Activated T-helper 1 cell treated with anti-CD3 and anti-CD28 coated beads, Interleukin-12 subunit alpha, Interleukin-12 subunit beta, Interleukin-2, Interleukin-4 antibody, amounts not matched to agents 30 ng/mL and 10 ng/mL and 1 ng/mL, durations not matched to agents 14 hours and 24 hours and 36 hours (primary cell): ENCODE measurements at regions not wholly inside any gene's neighbourhood (a gene's known extent, or its start where the extent isn't known, plus 50 kb on each side); places are given as distances from the start of the nearest gene placed in this dataset.

Experiments
- DNase-seq: peaks from one replicate; pipeline ENCODE4 v3.0.0; 2021; ENCODE audit warnings: low spot score
- H3K27ac Mint-ChIP-seq: one replicate; pipeline ENCODE4 v1.8.0; 2021; ENCODE audit warnings: mild to moderate bottlenecking, mixed read lengths
- H3K27me3 Mint-ChIP-seq: one replicate; pipeline ENCODE4 v1.8.0; 2022; ENCODE audit warnings: mild to moderate bottlenecking, moderate library complexity, mixed read lengths; ENCODE audit not compliant: insufficient read depth
- H3K36me3 Mint-ChIP-seq: one replicate; pipeline ENCODE4 v1.8.0; 2021; ENCODE audit warnings: low read depth, mixed read lengths
- H3K4me1 Mint-ChIP-seq: one replicate; pipeline ENCODE4 v1.8.0; 2021; ENCODE audit warnings: low read depth, mixed read lengths
- H3K4me3 Mint-ChIP-seq: one replicate; pipeline ENCODE4 v1.8.0; 2021; ENCODE audit warnings: mild to moderate bottlenecking, moderate library complexity, mixed read lengths
- H3K9me3 Mint-ChIP-seq: one replicate; pipeline ENCODE4 v1.8.0; 2021; ENCODE audit warnings: mixed read lengths
- intact Hi-C: fragments of 100-400 bp; cut with micrococcal nuclease; formaldehyde crosslinking; loops from one replicate; pipeline ENCODE4 v1.15.1; 2024

DNA sequence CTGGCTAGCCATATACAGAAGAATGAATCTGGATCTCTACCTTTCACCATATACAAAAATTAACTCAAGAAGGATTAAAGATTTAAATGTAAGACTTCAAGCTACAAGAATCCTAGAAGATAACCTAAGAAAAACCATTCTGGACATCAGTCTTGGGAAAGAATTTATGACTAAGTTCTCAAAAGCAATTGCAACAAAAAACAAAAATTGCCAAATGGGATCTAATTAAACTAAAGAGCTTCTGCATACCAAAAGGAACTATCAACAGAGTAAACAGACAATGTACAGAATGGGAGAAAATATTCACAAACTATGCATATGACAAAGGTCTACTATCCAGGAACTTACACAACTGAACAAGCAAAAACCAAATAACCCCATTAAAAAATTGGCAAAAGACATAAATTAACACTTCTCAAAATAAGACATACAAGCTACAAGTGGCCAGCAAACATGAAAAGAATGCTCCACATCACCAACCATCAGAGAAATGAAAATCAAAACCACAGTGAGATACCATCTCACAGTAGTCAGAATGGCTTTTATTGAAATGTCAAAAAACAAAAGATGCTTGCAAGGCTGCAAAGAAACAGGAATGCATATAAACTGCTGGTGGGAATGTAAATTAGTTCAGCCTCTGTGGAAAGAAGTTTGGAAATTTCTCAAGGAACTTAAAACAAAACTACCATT, 66.8 kb upstream of the RSPO3 start:
- Mint-ChIP-seq H3K4me3 (no peak overlapping the region), H3K36me3 (no peaks in the 10 kb centered on the region), H3K27me3 (no peaks in the 10 kb centered on the region), H3K9me3 (peaks cover 6% of the 10 kb centered on the region), H3K27ac (no peak overlapping the region), H3K4me1 (no peaks in the 10 kb centered on the region)
- DNase-seq: no peak
- intact Hi-C loops: no loop called here

DNA sequence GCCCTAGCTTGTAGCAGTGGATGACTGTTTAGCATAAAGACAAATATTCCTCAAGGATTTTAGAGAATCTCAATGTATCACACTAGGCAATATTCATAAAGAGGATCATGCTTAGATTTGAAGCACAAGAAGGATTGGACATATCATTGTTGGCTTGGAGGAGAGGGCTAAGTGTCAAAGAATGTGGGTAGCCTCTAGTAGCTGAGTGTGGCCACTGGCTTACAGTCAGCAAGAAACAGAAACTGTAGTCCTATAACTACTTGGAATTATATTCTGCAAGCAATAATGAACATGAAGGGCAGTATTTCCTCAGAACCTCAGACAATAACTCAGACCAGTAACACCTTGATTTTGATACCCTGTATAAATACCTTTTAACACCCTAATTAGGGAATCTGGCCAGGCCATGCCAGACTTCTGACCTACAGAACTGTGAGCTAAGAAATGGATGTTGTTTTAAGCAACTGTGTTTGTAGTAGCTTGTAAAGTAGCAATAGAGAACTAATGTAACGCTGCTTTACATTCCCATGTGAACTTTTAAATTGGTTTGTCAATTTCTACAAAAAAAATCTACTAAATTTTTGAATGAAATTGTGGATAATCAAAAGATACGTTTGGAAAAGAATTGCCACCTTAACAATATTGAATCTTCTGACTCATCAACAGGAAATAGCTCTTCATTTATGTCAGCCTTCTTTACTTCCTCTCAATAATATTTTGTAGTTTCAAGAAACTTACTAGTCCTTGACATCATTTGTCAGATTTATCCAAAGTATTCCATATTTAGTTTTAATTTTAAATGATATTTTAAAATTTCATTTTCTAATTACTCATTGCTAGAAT, 65.2 kb upstream of the RSPO3 start:
- Mint-ChIP-seq H3K9me3 (peaks cover 6% of the 10 kb centered on the region), H3K36me3 (no peaks in the 10 kb centered on the region), H3K4me1 (no peaks in the 10 kb centered on the region), H3K27me3 (no peaks in the 10 kb centered on the region), H3K4me3 (no peak overlapping the region), H3K27ac (no peak overlapping the region)
- intact Hi-C loops: no loop called here
- DNase-seq: no peak

DNA sequence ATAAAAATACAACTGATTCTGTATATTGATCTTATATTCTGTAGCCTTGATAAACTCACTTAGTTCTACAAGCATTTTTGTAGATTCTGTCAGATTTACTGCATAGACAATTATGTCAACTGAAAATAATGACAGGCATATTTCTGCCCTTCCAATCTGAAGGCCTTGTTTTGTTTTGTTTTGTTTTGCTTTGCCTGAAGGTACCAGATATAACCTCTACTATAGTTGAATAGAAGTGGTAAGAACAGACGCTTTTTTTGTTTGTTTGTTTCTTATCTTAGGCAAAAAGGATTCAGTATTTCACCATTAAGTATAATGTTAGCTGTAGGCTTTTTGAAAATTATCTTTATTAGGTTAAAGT, 64.6 kb upstream of the RSPO3 start:
- Mint-ChIP-seq H3K27ac (no peak overlapping the region), H3K9me3 (peaks cover 6% of the 10 kb centered on the region), H3K4me3 (no peak overlapping the region), H3K36me3 (no peaks in the 10 kb centered on the region), H3K27me3 (no peaks in the 10 kb centered on the region), H3K4me1 (no peaks in the 10 kb centered on the region)
- DNase-seq: no peak
- intact Hi-C loops: no loop called here

DNA sequence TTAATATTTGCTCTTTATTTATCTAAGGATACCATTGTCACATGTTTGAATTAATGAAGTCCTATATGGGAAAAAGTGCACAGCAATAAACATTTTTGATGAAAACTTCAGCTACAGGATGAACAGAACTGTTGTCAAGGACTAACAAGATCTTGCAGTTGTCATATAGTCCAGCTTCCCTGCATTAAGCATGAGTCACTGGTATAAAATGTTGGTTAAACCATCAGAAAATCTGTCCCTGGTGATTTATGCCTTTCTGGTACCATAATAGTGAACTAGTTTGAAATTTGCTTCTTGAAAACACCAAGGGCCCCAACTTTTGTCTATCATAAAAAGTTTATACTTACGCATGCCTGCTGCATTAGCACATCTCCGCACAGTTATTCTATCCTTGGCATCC, 60.4 kb upstream of the RSPO3 start:
- DNase-seq: no peak
- intact Hi-C loops: no loop called here
- Mint-ChIP-seq H3K27me3 (no peaks in the 10 kb centered on the region), H3K36me3 (no peaks in the 10 kb centered on the region), H3K4me3 (no peak overlapping the region), H3K9me3 (no peaks in the 10 kb centered on the region), H3K4me1 (no peaks in the 10 kb centered on the region), H3K27ac (no peak overlapping the region)

DNA sequence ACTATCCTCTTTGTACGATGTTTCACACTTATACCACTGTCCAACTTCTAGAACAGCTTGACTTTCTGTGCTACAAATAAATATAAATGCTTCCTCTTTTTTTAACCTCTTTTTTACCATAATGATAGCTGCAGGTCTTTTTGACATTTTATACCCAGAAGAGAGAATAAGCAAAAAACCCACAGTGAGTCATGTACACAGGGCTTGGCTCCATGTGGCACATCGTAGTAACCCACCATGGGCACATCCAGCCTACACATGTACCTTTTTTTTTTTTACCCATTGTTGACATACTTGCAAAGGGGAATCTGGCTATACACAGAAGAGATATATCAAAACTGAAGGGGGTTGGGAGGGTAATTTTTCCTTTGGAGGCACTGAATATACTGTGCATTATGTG, 59.5 kb upstream of the RSPO3 start:
- no peak for DNase-seq
- intact Hi-C loops: no loop called here
- H3K36me3 Mint-ChIP-seq: no peaks in the 10 kb centered on the region
- H3K27ac Mint-ChIP-seq: no peak overlapping the region
- H3K27me3 Mint-ChIP-seq: no peaks in the 10 kb centered on the region
- H3K4me1 Mint-ChIP-seq: no peaks in the 10 kb centered on the region
- no peak overlapping the region for H3K4me3 Mint-ChIP-seq
- no peaks in the 10 kb centered on the region for H3K9me3 Mint-ChIP-seq
